ENCODE measurements at regions not wholly inside any gene's neighbourhood (a gene's known extent, or its start where the extent isn't known, plus 50 kb on each side); places are given as distances from the start of the nearest gene placed in this dataset.

DNA sequence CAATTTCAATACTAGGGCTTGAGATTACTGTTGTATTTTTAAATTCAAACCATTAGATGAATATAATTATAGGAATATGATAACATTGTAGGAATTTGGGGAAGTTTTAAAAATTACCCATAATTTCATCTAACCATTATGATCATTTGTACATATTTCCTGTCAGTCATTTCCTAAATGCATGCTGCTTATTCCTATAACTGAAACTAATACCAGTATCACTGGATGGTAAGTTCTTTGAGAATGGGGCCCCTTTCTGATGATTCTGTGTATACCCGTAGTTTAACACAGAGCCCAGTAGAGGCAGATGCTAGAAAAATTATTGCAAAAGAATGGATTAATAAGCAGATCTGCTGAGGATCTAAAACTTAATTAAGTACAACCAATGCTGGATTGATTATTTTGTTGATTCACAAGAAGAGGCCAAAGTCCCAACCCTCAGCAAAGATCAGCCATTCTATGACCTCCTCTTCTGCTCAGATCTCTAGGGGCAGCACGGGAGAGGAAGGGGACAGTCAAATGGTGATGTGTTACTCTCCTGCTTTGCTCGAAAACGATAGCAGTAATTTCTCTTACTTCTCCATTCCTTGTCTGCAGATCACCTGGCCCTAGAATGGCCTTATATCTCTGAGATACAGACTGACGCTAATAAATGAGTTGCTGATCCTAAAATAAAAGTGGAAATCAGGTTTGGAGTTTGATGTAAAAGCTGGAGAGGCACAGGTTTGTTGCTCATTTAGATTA lies 69.5 kb upstream of the PELI1 start:
- TF ChIP-seq, protein P1, sequence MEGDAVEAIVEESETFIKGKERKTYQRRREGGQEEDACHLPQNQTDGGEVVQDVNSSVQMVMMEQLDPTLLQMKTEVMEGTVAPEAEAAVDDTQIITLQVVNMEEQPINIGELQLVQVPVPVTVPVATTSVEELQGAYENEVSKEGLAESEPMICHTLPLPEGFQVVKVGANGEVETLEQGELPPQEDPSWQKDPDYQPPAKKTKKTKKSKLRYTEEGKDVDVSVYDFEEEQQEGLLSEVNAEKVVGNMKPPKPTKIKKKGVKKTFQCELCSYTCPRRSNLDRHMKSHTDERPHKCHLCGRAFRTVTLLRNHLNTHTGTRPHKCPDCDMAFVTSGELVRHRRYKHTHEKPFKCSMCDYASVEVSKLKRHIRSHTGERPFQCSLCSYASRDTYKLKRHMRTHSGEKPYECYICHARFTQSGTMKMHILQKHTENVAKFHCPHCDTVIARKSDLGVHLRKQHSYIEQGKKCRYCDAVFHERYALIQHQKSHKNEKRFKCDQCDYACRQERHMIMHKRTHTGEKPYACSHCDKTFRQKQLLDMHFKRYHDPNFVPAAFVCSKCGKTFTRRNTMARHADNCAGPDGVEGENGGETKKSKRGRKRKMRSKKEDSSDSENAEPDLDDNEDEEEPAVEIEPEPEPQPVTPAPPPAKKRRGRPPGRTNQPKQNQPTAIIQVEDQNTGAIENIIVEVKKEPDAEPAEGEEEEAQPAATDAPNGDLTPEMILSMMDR (IDR thresholded peaks at IDR 0.05; ENCODE audit: control insufficient read depth, insufficient read depth, low read depth, low read length, missing control alignments), result no peak
- DNase-seq (ENCODE audit: low read depth), result no peak

GRCh38 chr2:64214281-64215115 lies 70.3 kb upstream of the PELI1 start:
- H3K4me3 ChIP-seq (ENCODE audit: control insufficient read depth, low read depth, low read length), result no peak overlapping the region
- DNase-seq (ENCODE audit: low read depth), result no peak
- TF ChIP-seq, protein P1 (IDR thresholded peaks at IDR 0.05; ENCODE audit: control insufficient read depth, insufficient read depth, low read depth, low read length, missing control alignments), result no peak

More for the DNA sequence above, 69.5 kb upstream of the PELI1 start:
- no peak overlapping the region for H3K4me3 ChIP-seq (ENCODE audit: control insufficient read depth, low read depth, low read length)

DNA sequence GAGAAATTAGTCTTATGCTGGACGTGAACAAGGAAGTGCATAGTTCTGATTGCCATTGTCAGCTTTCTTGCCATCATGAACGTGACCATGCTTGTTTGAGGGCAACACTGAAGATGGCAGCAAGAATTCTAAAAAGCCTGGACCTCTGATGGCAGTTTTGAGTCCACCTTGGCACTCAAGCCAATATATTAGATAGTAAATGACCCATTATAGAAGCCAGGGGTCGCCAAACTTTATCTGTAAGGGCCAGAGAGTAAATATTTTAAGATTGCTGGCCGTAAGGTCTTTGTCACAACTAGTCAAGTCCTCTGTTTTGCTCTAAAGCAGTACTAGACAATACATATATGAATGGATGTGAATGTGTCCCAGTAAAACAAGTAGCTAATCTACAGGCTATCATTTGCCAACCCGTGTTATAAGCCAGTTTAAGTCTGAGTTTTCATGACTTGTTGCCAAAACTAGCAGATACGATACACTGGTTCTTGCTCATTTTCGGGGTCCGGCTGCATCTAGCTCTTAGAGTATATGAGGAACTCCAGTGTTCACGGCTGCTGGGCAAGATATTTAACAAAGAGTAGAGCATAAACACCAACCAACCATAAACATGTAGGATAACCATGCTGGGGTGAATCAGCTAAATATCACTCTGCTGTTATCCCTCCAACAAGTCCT lies 73.1 kb upstream of the PELI1 start:
- TF ChIP-seq, protein P1 (IDR thresholded peaks at IDR 0.05; ENCODE audit: control insufficient read depth, insufficient read depth, low read depth, low read length, missing control alignments), result no peak
- H3K4me3 ChIP-seq (ENCODE audit: control insufficient read depth, low read depth, low read length), result no peak overlapping the region
- DNase-seq (ENCODE audit: low read depth), result no peak

GRCh38 chr2:64218137-64218802 lies 74.0 kb upstream of the PELI1 start:
- no peak for DNase-seq (ENCODE audit: low read depth)
- H3K4me3 ChIP-seq (ENCODE audit: control insufficient read depth, low read depth, low read length), result no peak overlapping the region
- TF ChIP-seq, protein P1 (IDR thresholded peaks at IDR 0.05; ENCODE audit: control insufficient read depth, insufficient read depth, low read depth, low read length, missing control alignments), result no peak

DNA sequence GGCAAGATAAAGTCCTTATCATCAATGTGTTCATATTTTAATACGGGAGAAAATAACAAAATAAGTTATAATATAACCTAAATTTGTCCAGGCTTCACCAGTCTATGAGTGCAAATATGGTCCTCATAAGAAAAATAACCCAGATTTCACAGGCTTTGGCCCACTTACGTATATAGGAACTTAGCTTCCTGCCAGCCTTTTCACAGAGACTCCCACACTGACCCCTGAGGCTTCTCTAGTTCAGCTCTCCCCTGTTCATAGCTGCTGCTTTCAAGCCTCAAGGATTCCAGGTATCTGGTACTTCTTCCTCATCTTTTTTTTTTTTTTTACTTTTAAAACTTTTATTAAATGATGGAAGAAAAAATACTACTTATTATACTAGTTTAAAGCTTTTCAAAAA lies 74.9 kb upstream of the PELI1 start:
- TF ChIP-seq, protein P1 (IDR thresholded peaks at IDR 0.05; ENCODE audit: control insufficient read depth, insufficient read depth, low read depth, low read length, missing control alignments), result no peak
- no peak for DNase-seq (ENCODE audit: low read depth)
- H3K4me3 ChIP-seq (ENCODE audit: control insufficient read depth, low read depth, low read length), result no peak overlapping the region

DNA sequence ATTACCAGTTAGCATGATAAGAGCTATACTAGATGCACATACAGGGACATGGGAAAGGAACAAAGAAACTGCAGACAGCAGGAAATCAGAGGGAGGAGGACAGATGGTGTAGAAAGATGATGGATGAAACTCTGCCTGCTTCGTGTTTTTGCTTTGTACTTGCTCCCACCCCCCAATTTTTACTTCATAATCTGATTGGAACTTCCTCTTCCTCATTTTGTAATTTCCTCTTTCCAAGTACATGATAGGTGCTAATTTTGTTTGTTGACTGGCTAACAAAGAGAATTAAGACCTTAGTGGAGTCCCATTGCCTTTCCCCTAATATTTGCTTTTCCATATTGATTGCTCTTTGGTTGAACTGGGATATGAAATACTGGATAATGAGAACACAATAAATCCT lies 76.0 kb upstream of the PELI1 start:
- TF ChIP-seq, protein P1 (IDR thresholded peaks at IDR 0.05; ENCODE audit: control insufficient read depth, insufficient read depth, low read depth, low read length, missing control alignments), result no peak
- no peak overlapping the region for H3K4me3 ChIP-seq (ENCODE audit: control insufficient read depth, low read depth, low read length)
- DNase-seq (ENCODE audit: low read depth), result no peak
